Gastroesophageal sphincter (tissue), 3 donors: ENCODE measurements at regions not wholly inside any gene's neighbourhood (a gene's known extent, or its start where the extent isn't known, plus 50 kb on each side); places are given as distances from the start of the nearest gene placed in this dataset.

Source experiments
- CTCF ChIP-seq, 4 experiments: fragments of 200-600 bp in 2 of 4; fragments of 450-650 bp in 2 of 4; sonication (generic) in 1 of 4; IDR thresholded peaks; one replicate each; pipeline ENCODE4 v1.5.1; 2017 to 2019; ENCODE audit warnings: antibody characterized with exemption in 4 of 4, mild to moderate bottlenecking in 2 of 4, moderate library complexity in 2 of 4
- EP300 ChIP-seq: sonication (generic); formaldehyde crosslinking; IDR thresholded peaks from one replicate; pipeline ENCODE4 v1.6.1; 2017; ENCODE audit warnings: antibody characterized with exemption, mild to moderate bottlenecking
- POLR2A ChIP-seq, 2 donors: fragments of 450-650 bp; IDR thresholded peaks; one replicate each; pipeline ENCODE4 v1.6.1; 2017; ENCODE audit warnings: antibody characterized with exemption in 2 of 2, mild to moderate bottlenecking in 2 of 2, moderate library complexity in 1 of 2
- POLR2AphosphoS5 ChIP-seq: sonication (generic); formaldehyde crosslinking; IDR thresholded peaks from one replicate; pipeline ENCODE4 v1.6.1; 2017; ENCODE audit warnings: antibody characterized with exemption

DNA sequence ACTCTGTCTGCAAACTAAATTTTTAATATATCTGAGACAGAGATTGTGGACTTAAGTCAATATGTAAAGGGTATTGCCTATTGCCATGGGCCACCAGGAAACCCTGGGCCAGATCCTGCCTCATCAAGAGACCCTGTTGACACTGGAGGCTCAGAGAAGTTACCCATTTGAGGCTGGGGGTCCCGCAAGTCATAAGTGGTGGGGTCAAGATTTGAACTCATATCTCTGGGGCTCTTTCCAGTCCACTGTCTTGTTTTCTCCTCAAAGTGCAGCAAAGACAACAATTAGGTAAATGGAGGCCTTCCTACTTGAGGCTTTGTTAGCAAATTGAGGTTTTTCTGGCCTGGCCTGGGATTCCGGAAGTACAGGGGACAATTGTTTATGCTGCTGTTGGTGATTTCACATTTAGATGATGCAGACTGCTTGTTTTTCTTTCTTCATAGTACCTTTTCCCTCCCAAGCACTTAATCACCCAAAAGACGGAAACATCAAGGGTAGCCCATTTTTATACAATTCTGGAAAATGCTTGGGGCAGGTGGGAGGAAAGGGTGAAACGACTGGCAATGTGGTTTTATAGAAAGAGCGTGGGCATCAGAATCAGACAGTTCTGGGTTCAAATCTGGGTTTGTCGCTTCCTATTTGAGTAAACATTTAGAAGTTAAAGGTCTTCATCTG, 160.0 kb downstream of the SMIM20 start:
- no peak for TF ChIP-seq CTCF (IDR thresholded peaks at IDR 0.05)
- no peak for TF ChIP-seq POLR2A (IDR thresholded peaks at IDR 0.05)
- no peak for TF ChIP-seq POLR2AphosphoS5
- TF ChIP-seq EP300 = no peak
